ENCODE measurements at regions not wholly inside any gene's neighbourhood (a gene's known extent, or its start where the extent isn't known, plus 50 kb on each side); places are given as distances from the start of the nearest gene placed in this dataset.
"Not testable (repeated sequence)": the region's sequence is repeated elsewhere in the genome, so short reads cannot be mapped to it uniquely, and the experiment has no call there.

- no peak for DNase-seq (ENCODE audit: low read depth)
Measured at GRCh38 chr7:106749165-106749564, 88.2 kb upstream of the CCDC71L start.

GRCh38 chr7:106750773-106751172 lies 89.8 kb upstream of the CCDC71L start:
- DNase-seq (ENCODE audit: low read depth): no peak

- DNase-seq (ENCODE audit: low read depth): no peak
Measured at GRCh38 chr7:106752367-106752766, 91.4 kb upstream of the CCDC71L start.

GRCh38 chr7:106755024-106755423 lies 94.1 kb upstream of the CCDC71L start:
- not testable (repeated sequence) for DNase-seq (ENCODE audit: low read depth)

GRCh38 chr7:106755641-106756040 lies 94.7 kb upstream of the CCDC71L start:
- no peak for DNase-seq (ENCODE audit: low read depth)

- no peak for DNase-seq (ENCODE audit: low read depth)
Measured at GRCh38 chr7:106756071-106756470, 95.1 kb upstream of the CCDC71L start.

- no peak for DNase-seq (ENCODE audit: low read depth)
Measured at GRCh38 chr7:106756884-106757283, 95.9 kb upstream of the CCDC71L start.

- no peak for DNase-seq (ENCODE audit: low read depth)
Measured at GRCh38 chr7:106757846-106758245, 96.9 kb upstream of the CCDC71L start.

GRCh38 chr7:106762845-106763244 lies 101.9 kb upstream of the CCDC71L start:
- DNase-seq (ENCODE audit: low read depth): not testable (repeated sequence)

- DNase-seq (ENCODE audit: low read depth): no peak
Measured at GRCh38 chr7:106763717-106764116, 101.4 kb upstream of the PIK3CG start.

GRCh38 chr7:106765727-106766355 lies 99.2 kb upstream of the PIK3CG start:
- DNase-seq (ENCODE audit: low read depth): no peak

- no peak for DNase-seq (ENCODE audit: low read depth)
Measured at GRCh38 chr7:106766551-106766950, 98.5 kb upstream of the PIK3CG start.

GRCh38 chr7:106767078-106767477 lies 98.0 kb upstream of the PIK3CG start:
- no peak for DNase-seq (ENCODE audit: low read depth)

GRCh38 chr7:106767498-106768323 lies 97.4 kb upstream of the PIK3CG start:
- DNase-seq (ENCODE audit: low read depth): no peak

GRCh38 chr7:106768324-106768751 lies 96.7 kb upstream of the PIK3CG start:
- no peak for DNase-seq (ENCODE audit: low read depth)

- no peak for DNase-seq (ENCODE audit: low read depth)
Measured at GRCh38 chr7:106770191-106770590, 94.9 kb upstream of the PIK3CG start.

- DNase-seq (ENCODE audit: low read depth): no peak
Measured at GRCh38 chr7:106772655-106773108, 92.4 kb upstream of the PIK3CG start.

- DNase-seq (ENCODE audit: low read depth): no peak
Measured at GRCh38 chr7:106773228-106773627, 91.9 kb upstream of the PIK3CG start.

- DNase-seq (ENCODE audit: low read depth): no peak
Measured at GRCh38 chr7:106773721-106774120, 91.4 kb upstream of the PIK3CG start.

- DNase-seq (ENCODE audit: low read depth): no peak
Measured at GRCh38 chr7:106774213-106774767, 90.8 kb upstream of the PIK3CG start.

- DNase-seq (ENCODE audit: low read depth): no peak
Measured at GRCh38 chr7:106774768-106775551, 90.1 kb upstream of the PIK3CG start.

- DNase-seq (ENCODE audit: low read depth): no peak
Measured at GRCh38 chr7:106775552-106775936, 89.5 kb upstream of the PIK3CG start.

Measured in T follicular helper cell (primary cell).